ENCODE measurements at regions not wholly inside any gene's neighbourhood (a gene's known extent, or its start where the extent isn't known, plus 50 kb on each side); places are given as distances from the start of the nearest gene placed in this dataset.

DNA sequence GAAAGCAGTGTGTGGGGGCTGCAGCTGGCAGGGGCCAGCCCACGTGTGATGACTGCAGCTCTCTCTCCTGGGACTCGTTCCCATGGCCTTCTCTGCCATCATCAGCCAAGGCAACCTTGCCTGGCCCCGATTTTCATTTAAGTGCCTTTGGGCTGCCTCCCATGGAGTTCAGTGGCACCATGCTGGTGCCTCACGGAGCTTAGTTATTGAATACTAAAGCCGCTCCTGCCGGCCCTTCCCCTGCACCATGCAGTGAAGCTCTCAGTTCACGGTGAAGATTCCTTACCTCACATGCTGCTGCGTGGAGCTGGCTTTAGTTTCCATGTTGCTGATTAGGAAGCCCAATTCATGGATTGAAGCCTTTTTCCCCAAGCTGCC lies 141.5 kb upstream of the EEPD1 start:
- H3K4me1 ChIP-seq = no peaks in the 10 kb centered on the region
- H3K4me3 ChIP-seq = no peak overlapping the region
- no peaks in the 10 kb centered on the region for H3K9me3 ChIP-seq
- WGBS, 5 donors = 66 to 82% (median 74%) methylated on average over 8 of the region's 8 CpGs
- no peak for DNase-seq
- TF ChIP-seq CTCF (IDR thresholded peaks at IDR 0.05 in 8 of 11, conservative IDR thresholded peaks at IDR 0.05 in 3 of 11) (no peak), POLR2AphosphoS5 (IDR thresholded peaks at IDR 0.05) (no peak), POLR2A (IDR thresholded peaks at IDR 0.05) (no peak)
- H3K36me3 ChIP-seq = no peaks in the 10 kb centered on the region
- intact Hi-C loops (cut with DNase I; ENCODE audit: low total_unique reads) = no loop called here
- H3K27ac ChIP-seq = no peak overlapping the region
- no peaks in the 10 kb centered on the region for H3K27me3 ChIP-seq (replicated peaks in 1 of 7)

DNA sequence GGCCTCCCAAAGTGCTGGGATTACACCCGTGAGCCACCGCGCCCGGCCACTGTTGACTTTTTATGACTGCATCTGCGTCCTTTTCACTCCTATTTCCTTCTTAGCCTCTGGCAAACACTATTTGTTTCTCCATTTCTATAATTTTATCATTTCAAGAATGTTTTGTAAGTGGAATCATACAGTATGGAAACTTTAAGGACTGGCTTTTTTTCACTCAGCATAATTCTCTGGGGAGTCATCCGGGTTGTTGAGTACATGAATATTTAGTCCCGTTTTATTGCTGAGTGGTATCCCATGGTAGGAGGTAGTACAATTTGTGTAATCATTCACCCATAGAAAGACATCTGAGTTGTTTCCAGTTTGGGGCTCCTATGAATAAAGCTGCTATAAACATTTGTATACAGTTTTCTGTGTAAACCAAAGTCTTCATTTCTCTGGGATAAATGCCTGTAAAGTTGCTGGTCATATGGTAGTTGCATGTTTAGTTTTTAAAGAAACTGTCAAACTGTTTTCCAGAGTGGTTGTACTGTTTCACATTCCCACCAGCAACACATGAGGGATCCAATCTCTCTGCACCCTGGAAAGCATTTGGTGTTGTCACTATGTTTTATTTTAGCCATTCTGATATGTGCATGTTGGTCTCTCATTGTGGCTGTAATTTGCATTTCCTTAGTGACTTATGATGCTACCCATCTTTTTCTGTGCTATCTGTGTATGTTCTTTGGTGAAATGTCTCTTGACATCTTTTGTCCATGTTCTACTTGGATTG lies 139.6 kb upstream of the EEPD1 start:
- intact Hi-C loops (cut with DNase I; ENCODE audit: low total_unique reads) = no loop called here

DNA sequence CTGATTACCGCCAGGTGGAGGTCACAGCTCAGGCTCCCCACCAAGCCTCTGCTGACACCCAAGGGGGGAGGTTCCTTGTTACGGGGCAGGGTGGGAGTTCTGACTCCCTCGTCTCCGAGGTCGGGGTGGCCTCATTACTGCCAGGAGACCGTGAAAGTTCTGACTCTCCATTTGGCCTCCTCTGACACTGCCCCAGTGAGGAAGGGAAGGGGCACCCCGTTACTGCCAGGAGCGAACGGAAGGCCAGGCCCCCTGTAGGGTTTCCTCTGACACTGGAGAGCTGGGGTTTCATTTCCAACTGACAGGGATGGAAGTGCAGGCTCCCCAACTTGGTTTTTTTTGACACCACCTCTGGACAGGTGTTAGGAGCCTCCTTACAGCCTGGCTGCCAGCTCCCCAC lies 138.1 kb upstream of the EEPD1 start:
- Histone ChIP-seq H3K9me3 (no peaks in the 10 kb centered on the region), H3K27ac (no peak overlapping the region), H3K4me3 (no peak overlapping the region), H3K27me3 (replicated peaks in 1 of 7) (no peaks in the 10 kb centered on the region), H3K36me3 (no peaks in the 10 kb centered on the region), H3K4me1 (no peaks in the 10 kb centered on the region)
- intact Hi-C loops (cut with DNase I; ENCODE audit: low total_unique reads) = no loop called here
- 88 to 96% (median 92%) methylated on average over 6 to 9 of the region's 9 CpGs for WGBS, 5 donors
- DNase-seq = no peak
- TF ChIP-seq POLR2AphosphoS5 (IDR thresholded peaks at IDR 0.05) (no peak), CTCF (IDR thresholded peaks at IDR 0.05 in 8 of 11, conservative IDR thresholded peaks at IDR 0.05 in 3 of 11) (no peak), POLR2A (IDR thresholded peaks at IDR 0.05) (no peak)

More for the DNA sequence above, 139.6 kb upstream of the EEPD1 start:
- 93 to 95% (median 95%) methylated on average over 7 of the region's 7 CpGs for WGBS, 5 donors
- H3K27ac ChIP-seq = no peak overlapping the region
- TF ChIP-seq POLR2AphosphoS5 (IDR thresholded peaks at IDR 0.05) = no peak
- no peak for TF ChIP-seq POLR2A (IDR thresholded peaks at IDR 0.05)
- no peak for TF ChIP-seq CTCF (IDR thresholded peaks at IDR 0.05 in 8 of 11, conservative IDR thresholded peaks at IDR 0.05 in 3 of 11)
- H3K9me3 ChIP-seq = no peaks in the 10 kb centered on the region
- no peaks in the 10 kb centered on the region for H3K27me3 ChIP-seq (replicated peaks in 1 of 7)
- no peak overlapping the region for H3K4me3 ChIP-seq
- no peaks in the 10 kb centered on the region for H3K4me1 ChIP-seq
- DNase-seq = no peak
- H3K36me3 ChIP-seq = no peaks in the 10 kb centered on the region

DNA sequence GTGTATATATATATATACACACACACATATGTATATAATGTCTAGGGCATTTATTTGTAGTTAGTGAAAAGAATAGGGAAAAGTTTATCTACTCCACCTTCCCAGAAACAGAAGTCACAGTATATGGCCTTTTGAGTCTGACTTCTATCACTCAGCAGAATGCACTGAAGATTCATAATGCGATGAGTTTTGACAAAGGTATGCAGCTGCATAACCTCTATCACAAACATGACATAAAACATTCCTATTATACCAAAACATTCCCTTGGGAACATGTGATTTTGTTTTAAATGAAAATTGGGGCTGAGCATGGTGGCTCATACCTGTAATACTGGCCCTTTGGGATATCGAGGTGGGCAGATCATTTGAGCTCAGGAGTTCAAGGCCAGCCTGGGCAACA lies 137.3 kb upstream of the EEPD1 start:
- intact Hi-C loops (cut with DNase I; ENCODE audit: low total_unique reads) = no loop called here
- TF ChIP-seq POLR2A (IDR thresholded peaks at IDR 0.05) (no peak), POLR2AphosphoS5 (IDR thresholded peaks at IDR 0.05) (no peak), CTCF (IDR thresholded peaks at IDR 0.05 in 8 of 11, conservative IDR thresholded peaks at IDR 0.05 in 3 of 11) (no peak)
- no peak overlapping the region for H3K27ac ChIP-seq
- no peak overlapping the region for H3K4me3 ChIP-seq
- DNase-seq = no peak
- 85 to 99% (median 92%) methylated on average over 2 of the region's 2 CpGs for WGBS, 5 donors
- peaks cover 0 to 1% (median 0%) of the 10 kb centered on the region in 6 donors for H3K4me1 ChIP-seq
- no peaks in the 10 kb centered on the region for H3K9me3 ChIP-seq
- no peaks in the 10 kb centered on the region for H3K36me3 ChIP-seq
- H3K27me3 ChIP-seq (replicated peaks in 1 of 7) = no peaks in the 10 kb centered on the region

All from spleen (tissue), 11 donors.